SK-N-SH (cell line): ENCODE measurements at regions not wholly inside any gene's neighbourhood (a gene's known extent, or its start where the extent isn't known, plus 50 kb on each side); places are given as distances from the start of the nearest gene placed in this dataset.
A peak's percentile ranks its signal among the peaks of the same experiment; 100 is the strongest.

Experiments used
- CTCF ChIA-PET: fragments of 300-600, 350-600 bp; formaldehyde crosslinking; extraction: SDS; loops from one replicate; lab custom pipeline; 2021; lab: Yijun Ruan, JAX
- POLR2A ChIA-PET: fragments of 350-600 bp; sonication (Branson Sonifier 250); formaldehyde crosslinking; extraction: SDS; loops from one replicate; lab custom pipeline; 2020; ENCODE audit warnings: antibody characterized with exemption, inconsistent platforms; lab: Yijun Ruan, JAX
- DNase-seq: peaks from one replicate; pipeline ENCODE4 v3.0.0; 2012
- H2AFZ ChIP-seq: fragments of 200-600 bp; sonication (generic); 2 replicates; pipeline ENCODE4 v1.8.1; 2016; ENCODE audit warnings: antibody characterized with exemption, mild to moderate bottlenecking, low read depth
- H3F3A ChIP-seq: fragments of 200-600 bp; sonication (generic); replicated peaks from 2 replicates; pipeline ENCODE3; 2016; ENCODE audit warnings: antibody characterized with exemption, mild to moderate bottlenecking; ENCODE audit not compliant: insufficient read depth
- H3K27ac ChIP-seq, 2 experiments: fragments of 200-500 bp in 1 of 2; fragments of 200-600 bp in 1 of 2; sonication (Bioruptor generic) in 1 of 2; sonication (generic), shearing (Covaris generic) in 1 of 2; 2 replicates each; pipeline versions ENCODE4 v1.5.1 to v1.6.1; 2014 to 2016; ENCODE audit warnings: low read depth in 2 of 2, inconsistent platforms in 1 of 2, low read length in 1 of 2, mild to moderate bottlenecking in 1 of 2, mixed read lengths in 1 of 2
- H3K27me3 ChIP-seq: fragments of 200-600 bp; sonication (generic), shearing (Covaris generic); 2 replicates; pipeline ENCODE4 v1.6.1; 2016; ENCODE audit warnings: mixed run types; ENCODE audit not compliant: insufficient read depth
- H3K36me3 ChIP-seq, 2 experiments: fragments of 200-500 bp in 1 of 2; fragments of 200-600 bp in 1 of 2; sonication (Bioruptor generic) in 1 of 2; sonication (generic) in 1 of 2; replicated peaks in 1 of 2; 2 replicates each; pipeline versions ENCODE3 to v1.5.1; 2014 to 2016; ENCODE audit warnings: low read length in 1 of 2, mild to moderate bottlenecking in 1 of 2; ENCODE audit not compliant: insufficient read depth in 2 of 2, control insufficient read depth in 1 of 2
- H3K4me1 ChIP-seq, 2 experiments: fragments of 200-500 bp in 1 of 2; fragments of 200-600 bp in 1 of 2; sonication (Bioruptor generic) in 1 of 2; sonication (generic), shearing (Covaris generic) in 1 of 2; 2 replicates each; pipeline versions ENCODE4 v1.5.1 to v1.6.1; 2014 to 2016; ENCODE audit warnings: low read depth in 1 of 2, low read length in 1 of 2, mixed run types in 1 of 2; ENCODE audit not compliant: insufficient read depth in 2 of 2, control insufficient read depth in 1 of 2
- H3K4me2 ChIP-seq: fragments of 200-600 bp; sonication (generic), shearing (Covaris generic); 2 replicates; pipeline ENCODE4 v1.6.1; 2017; ENCODE audit warnings: mixed run types
- H3K4me3 ChIP-seq, 2 experiments: fragments of 200-500 bp in 1 of 2; fragments of 200-600 bp in 1 of 2; sonication (Bioruptor generic) in 1 of 2; sonication (generic), shearing (Covaris generic) in 1 of 2; 2 replicates each; pipeline versions ENCODE4 v1.5.1 to v1.8.1; 2014 to 2016; ENCODE audit warnings: low read depth in 2 of 2, inconsistent platforms in 1 of 2, low read length in 1 of 2, mild to moderate bottlenecking in 1 of 2, mixed read lengths in 1 of 2, moderate library complexity in 1 of 2
- H3K79me2 ChIP-seq: fragments of 200-600 bp; sonication (generic); 2 replicates; pipeline ENCODE4 v1.8.1; 2017; ENCODE audit warnings: mild to moderate bottlenecking; ENCODE audit not compliant: insufficient read depth
- H3K9ac ChIP-seq: fragments of 200-600 bp; sonication (generic); 2 replicates; pipeline ENCODE4 v1.6.1; 2017; ENCODE audit warnings: mixed run types
- H3K9me2 ChIP-seq: fragments of 200-600 bp; sonication (generic); 2 replicates; pipeline ENCODE4 v1.6.1; 2017; ENCODE audit warnings: mixed run types
- H3K9me3 ChIP-seq: fragments of 200-600 bp; sonication (generic); 2 replicates; pipeline ENCODE4 v1.6.1; 2017; ENCODE audit warnings: mixed run types, mild to moderate bottlenecking, moderate library complexity
- H4K20me1 ChIP-seq: fragments of 200-600 bp; sonication (generic); 2 replicates; pipeline ENCODE4 v1.6.1; 2017; ENCODE audit warnings: mild to moderate bottlenecking, mixed run types; ENCODE audit not compliant: insufficient read depth
- CHD2 ChIP-seq: fragments of 150-350 bp; IDR thresholded peaks from 2 replicates; pipeline ENCODE4 v1.6.1; 2018; ENCODE audit warnings: low read length; ENCODE audit not compliant: partially characterized antibody
- ELF1 ChIP-seq: IDR thresholded peaks from 2 replicates; pipeline ENCODE4 v1.4.0; 2012
- EP300 ChIP-seq, 2 experiments: IDR thresholded peaks; 2 replicates each; pipeline versions ENCODE4 v1.4.0 to v1.6.1; 2012; ENCODE audit warnings: borderline replicate concordance in 1 of 2, low read depth in 1 of 2, low read length in 1 of 2
- EZH2phosphoT487 ChIP-seq: fragments of 200-600 bp; sonication (generic); IDR thresholded peaks from 2 replicates; pipeline ENCODE4 v1.6.1; 2017; ENCODE audit warnings: low read depth, mixed run types, mild to moderate bottlenecking, antibody characterized with exemption, moderate library complexity, borderline replicate concordance
- FOSL2 ChIP-seq: IDR thresholded peaks from 2 replicates; pipeline ENCODE4 v1.4.0; 2012; ENCODE audit warnings: low read depth, mild to moderate bottlenecking, moderate library complexity, borderline replicate concordance
- FOXM1 ChIP-seq: IDR thresholded peaks from 2 replicates; pipeline ENCODE4 v1.4.0; 2012; ENCODE audit warnings: low read depth, mild to moderate bottlenecking
- GATA2 ChIP-seq: sonication (generic); formaldehyde crosslinking; IDR thresholded peaks from 2 replicates; pipeline ENCODE4 v1.5.0; 2020; ENCODE audit warnings: mild to moderate bottlenecking, missing genetic modification reagents
- JUND ChIP-seq: IDR thresholded peaks from 2 replicates; pipeline ENCODE4 v1.4.0; 2012
- MXI1 ChIP-seq: IDR thresholded peaks from 2 replicates; pipeline ENCODE4 v1.6.1; 2012; ENCODE audit warnings: mild to moderate bottlenecking, low read depth, low read length, improper control_type of control experiment
- NFIC ChIP-seq: IDR thresholded peaks from 2 replicates; pipeline ENCODE4 v1.4.0; 2012; ENCODE audit warnings: borderline replicate concordance
- NRF1 ChIP-seq: IDR thresholded peaks from 2 replicates; pipeline ENCODE4 v1.6.1; 2012; ENCODE audit warnings: low read depth, mild to moderate bottlenecking, low read length
- POLR2AphosphoS5 ChIP-seq: IDR thresholded peaks from 2 replicates; pipeline ENCODE4 v1.6.1; 2012; ENCODE audit warnings: low read depth, low read length
- RAD21 ChIP-seq: IDR thresholded peaks from 2 replicates; pipeline ENCODE4 v1.6.1; 2012; ENCODE audit warnings: mild to moderate bottlenecking, low read length
- RCOR1 ChIP-seq: fragments of 150-350 bp; IDR thresholded peaks from 2 replicates; pipeline ENCODE4 v1.6.1; 2017; ENCODE audit warnings: antibody characterized with exemption, low read length
- RFX5 ChIP-seq: IDR thresholded peaks from 2 replicates; pipeline ENCODE4 v1.6.1; 2012; ENCODE audit warnings: mild to moderate bottlenecking, improper control_type of control experiment, low read length
- RXRA ChIP-seq: IDR thresholded peaks from 2 replicates; pipeline ENCODE4 v1.4.0; 2012; ENCODE audit warnings: low read depth, mild to moderate bottlenecking, borderline replicate concordance
- SIN3A ChIP-seq: IDR thresholded peaks from 2 replicates; pipeline ENCODE4 v1.6.1; 2012; ENCODE audit warnings: low read depth, mild to moderate bottlenecking, low read length, moderate library complexity, borderline replicate concordance
- SMC3 ChIP-seq: IDR thresholded peaks from 2 replicates; pipeline ENCODE4 v1.6.1; 2012; ENCODE audit warnings: low read depth, low read length, improper control_type of control experiment
- TCF12 ChIP-seq: IDR thresholded peaks from 2 replicates; pipeline ENCODE4 v1.4.0; 2012
- TEAD4 ChIP-seq: IDR thresholded peaks from 2 replicates; pipeline ENCODE4 v1.4.0; 2012; ENCODE audit warnings: mild to moderate bottlenecking, borderline replicate concordance; ENCODE audit not compliant: insufficient read depth
- USF1 ChIP-seq: IDR thresholded peaks from 2 replicates; pipeline ENCODE4 v1.4.0; 2012; ENCODE audit warnings: low read depth, borderline replicate concordance
- USF2 ChIP-seq: fragments of 150-350 bp; IDR thresholded peaks from 2 replicates; pipeline ENCODE4 v1.6.1; 2017; ENCODE audit warnings: antibody characterized with exemption, low read length, low read depth, borderline replicate concordance
- YY1 ChIP-seq: IDR thresholded peaks from 2 replicates; pipeline ENCODE4 v1.4.0; 2012; ENCODE audit warnings: low read depth, mild to moderate bottlenecking
- WGBS: methylation state at CpG from one replicate; pipeline ENCODE4 v1.1.6; 2017; ENCODE audit warnings: low lambda C conversion rate; 5-methylcytosine and 5-hydroxymethylcytosine counted together
- TF ChIP-seq, protein P1 (sequence below): IDR thresholded peaks from 2 replicates; pipeline ENCODE4; 2012
- TF ChIP-seq, protein P2 (sequence below): IDR thresholded peaks from 2 replicates; pipeline ENCODE4 v1.4.0; 2012; ENCODE audit warnings: low read depth
- TF ChIP-seq, protein P3 (sequence below): fragments of 200-600 bp; sonication (generic); IDR thresholded peaks from 2 replicates; pipeline ENCODE4 v1.6.1; 2017; ENCODE audit warnings: antibody characterized with exemption, mild to moderate bottlenecking, moderate library complexity

DNA sequence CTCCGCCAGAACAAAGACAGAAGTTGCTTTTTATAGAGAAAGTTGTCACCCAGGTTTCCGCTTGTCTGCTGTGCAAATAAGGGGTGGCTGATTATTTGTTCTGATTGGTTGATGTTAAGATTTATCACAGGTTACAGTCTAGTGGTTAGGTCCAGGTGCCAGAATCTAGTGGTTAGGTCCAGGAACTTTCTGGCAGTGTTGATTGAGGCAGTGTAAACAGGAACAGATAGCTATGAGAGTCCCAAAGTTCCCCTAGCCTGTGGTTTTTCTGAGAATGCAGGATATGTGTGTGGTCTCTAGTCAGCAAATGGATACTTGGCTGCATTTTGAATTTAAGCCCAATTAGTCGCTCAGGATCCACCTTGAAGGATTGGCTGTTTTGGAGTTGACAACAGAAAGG lies 148.0 kb downstream of the TMEM200A start:
- H2AFZ ChIP-seq = peak overlapping the region; percentile 29; the same call in 1 of the 2 replicates
- H3K4me2 ChIP-seq = 0 out of 2 replicates have a peak overlapping the region, but pooled peaks have one; percentile 2
- H3K9me3 ChIP-seq = no peaks in the 10 kb centered on the region
- H3K9me2 ChIP-seq = no peaks in the 10 kb centered on the region
- POLR2A ChIA-PET = no interaction called here
- no peaks in the 10 kb centered on the region for H4K20me1 ChIP-seq
- no peaks in the 10 kb centered on the region for H3K79me2 ChIP-seq
- H3K27me3 ChIP-seq = no peaks in the 10 kb centered on the region
- no peak for DNase-seq
- H3K27ac ChIP-seq = peak overlapping the region; percentile 17 to 71; a peak in 2 of 4 replicates
- 34% methylated on average over 3 of the region's 3 CpGs for WGBS
- H3K4me1 ChIP-seq = no peaks in the 10 kb centered on the region; a peak in 2 of 4 replicates
- H3F3A ChIP-seq = peaks cover 7% of the 10 kb centered on the region
- CTCF ChIA-PET = no interaction called here
- no peak overlapping the region for H3K9ac ChIP-seq
- no peak overlapping the region for H3K4me3 ChIP-seq
- TF ChIP-seq TEAD4 (peak; percentile 46; the same call in 1 of the 2 replicates), SMC3 (no peak), FOXM1 (no peak), RFX5 (no peak), FOSL2 (no peak), SIN3A (no peak), GATA2 (CRISPR knock-in tag) (no peak), NFIC (peak; percentile 54; the same call in 1 of the 2 replicates), YY1 (no peak), USF1 (no peak), MXI1 (no peak), USF2 (no peak), RXRA (no peak), JUND (no peak), POLR2AphosphoS5 (no peak), TCF12 (peak; percentile 51), NRF1 (no peak), EZH2phosphoT487 (no peak), RCOR1 (no peak), CHD2 (no peak), RAD21 (no peak), ELF1 (no peak), EP300 (IDR thresholded peaks at IDR 0.05; ENCODE audit: borderline replicate concordance in 1 of 2, low read depth in 1 of 2, low read length in 1 of 2) (peak in 1 of 2 experiments; percentile 47; a peak in 1 of 4 replicates)
- TF ChIP-seq, protein P1, sequence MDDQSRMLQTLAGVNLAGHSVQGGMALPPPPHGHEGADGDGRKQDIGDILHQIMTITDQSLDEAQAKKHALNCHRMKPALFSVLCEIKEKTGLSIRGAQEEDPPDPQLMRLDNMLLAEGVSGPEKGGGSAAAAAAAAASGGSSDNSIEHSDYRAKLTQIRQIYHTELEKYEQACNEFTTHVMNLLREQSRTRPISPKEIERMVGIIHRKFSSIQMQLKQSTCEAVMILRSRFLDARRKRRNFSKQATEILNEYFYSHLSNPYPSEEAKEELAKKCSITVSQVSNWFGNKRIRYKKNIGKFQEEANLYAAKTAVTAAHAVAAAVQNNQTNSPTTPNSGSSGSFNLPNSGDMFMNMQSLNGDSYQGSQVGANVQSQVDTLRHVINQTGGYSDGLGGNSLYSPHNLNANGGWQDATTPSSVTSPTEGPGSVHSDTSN = peak; percentile 43; the same call in 1 of the 2 replicates
- TF ChIP-seq, protein P2, sequence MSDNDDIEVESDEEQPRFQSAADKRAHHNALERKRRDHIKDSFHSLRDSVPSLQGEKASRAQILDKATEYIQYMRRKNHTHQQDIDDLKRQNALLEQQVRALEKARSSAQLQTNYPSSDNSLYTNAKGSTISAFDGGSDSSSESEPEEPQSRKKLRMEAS = no peak
- TF ChIP-seq, protein P3, sequence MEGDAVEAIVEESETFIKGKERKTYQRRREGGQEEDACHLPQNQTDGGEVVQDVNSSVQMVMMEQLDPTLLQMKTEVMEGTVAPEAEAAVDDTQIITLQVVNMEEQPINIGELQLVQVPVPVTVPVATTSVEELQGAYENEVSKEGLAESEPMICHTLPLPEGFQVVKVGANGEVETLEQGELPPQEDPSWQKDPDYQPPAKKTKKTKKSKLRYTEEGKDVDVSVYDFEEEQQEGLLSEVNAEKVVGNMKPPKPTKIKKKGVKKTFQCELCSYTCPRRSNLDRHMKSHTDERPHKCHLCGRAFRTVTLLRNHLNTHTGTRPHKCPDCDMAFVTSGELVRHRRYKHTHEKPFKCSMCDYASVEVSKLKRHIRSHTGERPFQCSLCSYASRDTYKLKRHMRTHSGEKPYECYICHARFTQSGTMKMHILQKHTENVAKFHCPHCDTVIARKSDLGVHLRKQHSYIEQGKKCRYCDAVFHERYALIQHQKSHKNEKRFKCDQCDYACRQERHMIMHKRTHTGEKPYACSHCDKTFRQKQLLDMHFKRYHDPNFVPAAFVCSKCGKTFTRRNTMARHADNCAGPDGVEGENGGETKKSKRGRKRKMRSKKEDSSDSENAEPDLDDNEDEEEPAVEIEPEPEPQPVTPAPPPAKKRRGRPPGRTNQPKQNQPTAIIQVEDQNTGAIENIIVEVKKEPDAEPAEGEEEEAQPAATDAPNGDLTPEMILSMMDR = no peak
- TF ChIP-seq, all 33 proteins: peak for 5
- no peaks in the 10 kb centered on the region for H3K36me3 ChIP-seq
